Astrocyte of the cerebellum (primary cell): ENCODE measurements at regions not wholly inside any gene's neighbourhood (a gene's known extent, or its start where the extent isn't known, plus 50 kb on each side); places are given as distances from the start of the nearest gene placed in this dataset.
A peak's percentile ranks its signal among the peaks of the same experiment; 100 is the strongest.
"Not testable (repeated sequence)": the region's sequence is repeated elsewhere in the genome, so short reads cannot be mapped to it uniquely, and the experiment has no call there.

Experiments used
- DNase-seq: peaks from one replicate; pipeline ENCODE4 v3.0.0-alpha.2; 2011; ENCODE audit warnings: low read depth
- H3K4me3 ChIP-seq: 2 replicates; pipeline ENCODE4 v1.5.1; 2011; ENCODE audit warnings: mild to moderate bottlenecking, low read depth, low read length, moderate library complexity
- in situ Hi-C: cut with HindIII; loops from 2 replicates; pipeline ENCODE4 v1.10.0; 2017; ENCODE audit warnings: low sequenced_read_pairs
- TF ChIP-seq, protein P1 (sequence below): IDR thresholded peaks from 2 replicates; pipeline ENCODE4 v1.5.1; 2012; ENCODE audit warnings: low read length, low read depth, moderate library complexity, mild to moderate bottlenecking; ENCODE audit errors: missing control alignments

DNA sequence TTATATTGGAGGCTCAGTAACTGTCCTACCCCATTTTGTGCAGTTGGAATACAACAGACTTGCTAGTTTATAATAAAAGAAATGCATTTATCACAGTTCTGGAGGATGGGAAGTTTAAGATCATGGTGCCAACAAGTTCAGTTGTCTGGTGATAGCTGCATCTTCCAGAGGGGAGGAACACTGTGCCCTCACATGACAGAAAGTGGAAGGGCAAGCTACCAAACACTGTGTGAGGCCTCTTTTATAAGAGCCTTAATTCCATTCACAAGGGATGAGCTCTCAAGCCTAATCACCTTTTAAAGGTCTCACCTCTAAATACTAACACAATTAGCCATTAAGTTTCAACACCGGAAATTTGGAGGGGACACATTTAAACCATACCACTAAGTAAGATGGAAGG, 1073.9 kb downstream of the PLOD2 start:
- in situ Hi-C loops, result no loop called here
- TF ChIP-seq, protein P1, sequence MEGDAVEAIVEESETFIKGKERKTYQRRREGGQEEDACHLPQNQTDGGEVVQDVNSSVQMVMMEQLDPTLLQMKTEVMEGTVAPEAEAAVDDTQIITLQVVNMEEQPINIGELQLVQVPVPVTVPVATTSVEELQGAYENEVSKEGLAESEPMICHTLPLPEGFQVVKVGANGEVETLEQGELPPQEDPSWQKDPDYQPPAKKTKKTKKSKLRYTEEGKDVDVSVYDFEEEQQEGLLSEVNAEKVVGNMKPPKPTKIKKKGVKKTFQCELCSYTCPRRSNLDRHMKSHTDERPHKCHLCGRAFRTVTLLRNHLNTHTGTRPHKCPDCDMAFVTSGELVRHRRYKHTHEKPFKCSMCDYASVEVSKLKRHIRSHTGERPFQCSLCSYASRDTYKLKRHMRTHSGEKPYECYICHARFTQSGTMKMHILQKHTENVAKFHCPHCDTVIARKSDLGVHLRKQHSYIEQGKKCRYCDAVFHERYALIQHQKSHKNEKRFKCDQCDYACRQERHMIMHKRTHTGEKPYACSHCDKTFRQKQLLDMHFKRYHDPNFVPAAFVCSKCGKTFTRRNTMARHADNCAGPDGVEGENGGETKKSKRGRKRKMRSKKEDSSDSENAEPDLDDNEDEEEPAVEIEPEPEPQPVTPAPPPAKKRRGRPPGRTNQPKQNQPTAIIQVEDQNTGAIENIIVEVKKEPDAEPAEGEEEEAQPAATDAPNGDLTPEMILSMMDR, result no peak
- no peak for DNase-seq
- H3K4me3 ChIP-seq, result no peak overlapping the region

DNA sequence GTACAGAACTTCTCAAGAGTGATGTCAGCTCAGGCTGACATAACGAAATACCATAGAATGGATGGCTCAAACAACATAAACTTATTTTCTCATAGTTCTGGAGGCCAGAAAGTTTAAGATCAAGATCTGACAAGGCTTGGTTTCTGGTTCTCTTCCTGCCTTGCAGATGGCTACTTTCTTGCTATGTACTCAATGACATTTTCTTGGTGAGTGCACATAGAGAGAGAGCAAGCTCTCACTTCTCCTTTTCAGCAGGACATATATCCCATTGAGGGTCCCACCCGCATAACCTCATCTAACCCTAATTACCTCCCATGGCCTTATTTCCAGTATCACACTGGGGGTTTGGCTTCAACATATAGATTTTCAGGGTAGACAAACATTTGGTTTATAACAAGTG, 1072.1 kb downstream of the PLOD2 start:
- DNase-seq, result no peak
- no peak overlapping the region for H3K4me3 ChIP-seq
- TF ChIP-seq, protein P1, result no peak
- in situ Hi-C loops, result no loop called here

DNA sequence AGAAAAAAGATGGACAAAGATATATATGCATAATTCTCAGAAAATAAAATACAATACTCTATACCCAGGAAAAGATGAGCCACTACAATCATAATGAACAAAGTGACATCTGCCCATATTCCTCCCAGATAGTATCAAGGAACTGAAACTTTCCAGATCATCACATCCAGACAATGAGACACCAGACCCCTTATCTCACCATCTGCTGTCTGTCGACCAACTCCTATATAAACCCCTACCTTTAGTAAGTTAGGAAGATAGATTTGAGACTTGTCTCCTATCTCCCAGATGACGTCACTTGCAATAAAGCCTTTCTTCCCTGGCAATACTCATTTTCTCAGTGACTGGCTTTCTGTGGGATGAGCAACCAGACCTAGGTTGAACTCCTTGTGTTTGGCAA, 1071.6 kb downstream of the PLOD2 start:
- in situ Hi-C loops, result no loop called here
- no peak for DNase-seq
- H3K4me3 ChIP-seq, result no peak overlapping the region
- TF ChIP-seq, protein P1, result no peak

DNA sequence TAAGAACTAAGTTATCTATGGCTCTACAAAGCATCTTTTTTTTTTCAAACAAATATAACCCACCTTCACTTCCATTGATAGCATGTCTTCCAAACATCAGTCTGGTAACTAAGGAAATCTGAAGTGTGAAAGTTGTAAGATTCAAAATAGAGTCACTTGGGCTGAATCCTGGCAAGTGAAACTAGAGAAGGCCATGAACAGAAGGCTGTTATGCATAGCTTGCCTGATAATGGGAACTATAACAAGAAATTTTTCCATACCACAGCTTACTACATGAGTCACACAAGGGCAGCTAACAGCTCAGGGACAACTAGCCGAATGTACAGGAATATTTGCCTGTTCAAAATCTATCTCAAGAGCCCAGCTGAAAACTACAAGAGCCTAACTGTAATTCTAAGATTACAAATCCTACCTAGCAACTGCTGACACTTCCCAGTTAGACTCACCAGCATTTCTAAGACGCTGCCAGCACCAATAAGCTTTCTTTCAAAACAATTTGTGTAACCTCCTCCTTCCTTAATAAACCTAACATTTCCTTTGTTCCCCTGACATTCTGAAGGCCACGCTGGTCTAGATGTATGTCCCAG, 1066.5 kb downstream of the PLOD2 start:
- no peak overlapping the region for H3K4me3 ChIP-seq
- in situ Hi-C loops, result no loop called here
- peak; percentile 56 for DNase-seq
- TF ChIP-seq, protein P1, result no peak

DNA sequence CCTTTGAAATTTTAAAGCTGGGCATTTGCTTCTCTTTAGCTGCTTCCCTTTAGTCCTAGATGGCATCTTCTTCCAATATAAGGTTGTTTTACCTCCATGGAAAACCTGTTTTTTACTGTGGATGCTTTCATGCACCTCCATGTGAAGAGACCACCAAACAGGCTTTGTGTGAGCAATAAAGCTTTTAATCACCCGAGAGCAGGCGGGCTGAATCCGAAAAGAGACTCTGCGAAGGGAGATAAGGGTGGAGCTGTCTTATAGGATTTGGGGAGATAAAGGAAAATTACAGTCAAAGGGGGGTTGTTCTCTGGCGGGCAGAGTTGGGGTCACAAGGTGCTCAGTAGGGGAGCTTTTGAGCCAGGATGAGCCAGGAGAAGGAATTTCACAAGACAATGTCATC, 1049.8 kb downstream of the PLOD2 start:
- DNase-seq, H3K4me3 ChIP-seq, in situ Hi-C loops: not testable (repeated sequence)

DNA sequence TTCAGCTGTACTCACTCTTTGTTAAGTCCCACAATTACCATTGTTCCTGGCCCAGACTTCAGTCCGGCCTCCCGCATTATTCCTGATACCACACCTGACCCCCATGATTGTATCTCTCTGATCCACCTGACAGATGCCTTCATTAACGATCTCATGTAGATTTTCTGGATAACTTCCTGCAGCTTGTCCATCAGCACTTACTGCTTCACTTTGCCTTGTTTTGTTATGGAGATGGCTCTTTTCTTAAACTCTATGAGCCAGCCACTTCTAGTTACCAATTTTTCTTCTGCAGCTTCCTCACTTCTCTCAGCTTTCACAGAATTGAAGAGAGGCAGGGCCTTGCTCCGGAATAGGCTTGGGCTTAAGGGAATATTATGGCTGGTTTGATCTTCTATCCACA, 1044.2 kb downstream of the PLOD2 start:
- no peak overlapping the region for H3K4me3 ChIP-seq
- no peak for DNase-seq
- TF ChIP-seq, protein P1, result no peak
- in situ Hi-C loops, result no loop called here

DNA sequence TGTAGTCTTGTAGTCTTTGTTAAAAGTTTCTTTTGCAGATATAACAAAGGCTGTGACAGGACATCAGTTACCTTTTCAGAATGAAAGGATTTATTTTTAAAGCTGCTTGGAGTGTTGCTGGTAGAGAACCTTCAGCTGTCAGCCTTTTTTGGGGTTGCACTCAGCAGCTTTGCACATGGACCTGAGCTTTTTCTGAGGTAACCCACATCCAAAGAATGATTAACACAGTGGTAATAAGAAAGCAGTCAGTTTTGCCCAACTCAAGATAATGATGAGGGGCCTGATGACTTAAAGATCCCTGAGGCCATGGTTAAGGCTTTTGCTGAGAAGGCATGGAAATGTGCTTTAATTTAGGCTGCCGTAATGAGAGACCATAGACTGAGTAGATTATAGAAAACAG, 1042.7 kb downstream of the PLOD2 start:
- no peak for DNase-seq
- H3K4me3 ChIP-seq, result no peak overlapping the region
- in situ Hi-C loops, result no loop called here
- TF ChIP-seq, protein P1, result no peak
